ENCODE measurements at regions not wholly inside any gene's neighbourhood (a gene's known extent, or its start where the extent isn't known, plus 50 kb on each side); places are given as distances from the start of the nearest gene placed in this dataset.
A peak's percentile ranks its signal among the peaks of the same experiment; 100 is the strongest.

DNA sequence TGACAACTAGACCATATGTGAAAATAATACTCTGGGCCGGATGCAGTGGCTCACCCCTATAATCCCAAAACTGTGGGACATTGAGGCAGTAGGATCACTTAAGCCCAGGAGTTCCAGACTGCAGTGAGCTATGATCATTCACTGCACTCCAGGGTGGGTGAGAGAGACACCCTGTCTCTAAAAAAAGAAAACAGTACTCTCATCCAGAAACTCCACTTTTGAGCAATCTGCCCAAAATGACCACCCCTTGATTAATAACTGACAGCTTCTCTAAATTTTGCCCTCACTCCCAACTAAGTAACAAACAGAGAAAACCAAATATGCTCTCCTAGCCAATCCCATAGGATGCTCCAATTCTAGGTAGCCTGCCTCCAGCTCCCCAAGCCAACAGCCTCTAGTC is 62.5 kb upstream of the AKR1E2 start:
- no peaks in the 10 kb centered on the region; a peak in 1 of 7 replicates for H3K36me3 Mint-ChIP-seq (ENCODE audit: insufficient read depth in 1 of 3, low read depth in 3 of 3)
- H3K79me1 ChIP-seq (ENCODE audit: insufficient read depth, low read depth, low read length, poor library complexity, severe bottlenecking) = no peaks in the 10 kb centered on the region
- no peak overlapping the region for H2AK5ac ChIP-seq (ENCODE audit: insufficient read length, low read length)
- TF ChIP-seq, protein P1, sequence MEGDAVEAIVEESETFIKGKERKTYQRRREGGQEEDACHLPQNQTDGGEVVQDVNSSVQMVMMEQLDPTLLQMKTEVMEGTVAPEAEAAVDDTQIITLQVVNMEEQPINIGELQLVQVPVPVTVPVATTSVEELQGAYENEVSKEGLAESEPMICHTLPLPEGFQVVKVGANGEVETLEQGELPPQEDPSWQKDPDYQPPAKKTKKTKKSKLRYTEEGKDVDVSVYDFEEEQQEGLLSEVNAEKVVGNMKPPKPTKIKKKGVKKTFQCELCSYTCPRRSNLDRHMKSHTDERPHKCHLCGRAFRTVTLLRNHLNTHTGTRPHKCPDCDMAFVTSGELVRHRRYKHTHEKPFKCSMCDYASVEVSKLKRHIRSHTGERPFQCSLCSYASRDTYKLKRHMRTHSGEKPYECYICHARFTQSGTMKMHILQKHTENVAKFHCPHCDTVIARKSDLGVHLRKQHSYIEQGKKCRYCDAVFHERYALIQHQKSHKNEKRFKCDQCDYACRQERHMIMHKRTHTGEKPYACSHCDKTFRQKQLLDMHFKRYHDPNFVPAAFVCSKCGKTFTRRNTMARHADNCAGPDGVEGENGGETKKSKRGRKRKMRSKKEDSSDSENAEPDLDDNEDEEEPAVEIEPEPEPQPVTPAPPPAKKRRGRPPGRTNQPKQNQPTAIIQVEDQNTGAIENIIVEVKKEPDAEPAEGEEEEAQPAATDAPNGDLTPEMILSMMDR (conservative IDR thresholded peaks at IDR 0.05) = no peak
- no peak overlapping the region for H3K14ac ChIP-seq (ENCODE audit: insufficient read depth, low read length)
- H3K27ac Mint-ChIP-seq = 0 out of 7 replicates have a peak overlapping the region, but pooled peaks of 1 of the 3 experiments have one; percentile 13
- H3K79me2 ChIP-seq (ENCODE audit: insufficient read depth, low read length) = no peaks in the 10 kb centered on the region
- DNase-seq = no peak
- no peak overlapping the region for H2BK12ac ChIP-seq (ENCODE audit: insufficient read length, low read depth, low read length)
- H3K4me2 ChIP-seq (ENCODE audit: insufficient read depth, insufficient read length, low read length) = no peak overlapping the region
- no peak overlapping the region for H2BK15ac ChIP-seq (ENCODE audit: low read depth, low read length)
- no peaks in the 10 kb centered on the region for H3K4me1 Mint-ChIP-seq
- H2BK20ac ChIP-seq (ENCODE audit: low read depth, low read length, poor library complexity, severe bottlenecking) = no peak overlapping the region
- H3K27me3 Mint-ChIP-seq (ENCODE audit: low read depth) = no peaks in the 10 kb centered on the region; the same call in 1 of the 2 replicates
- no peaks in the 10 kb centered on the region for H3K23me2 ChIP-seq (ENCODE audit: insufficient read length, low read depth, low read length, poor library complexity, severe bottlenecking)
- no peak overlapping the region for H3K4me3 Mint-ChIP-seq
- no peak overlapping the region for H2BK120ac ChIP-seq (ENCODE audit: low read depth, low read length, poor library complexity, severe bottlenecking)
- no peak overlapping the region for H3K56ac ChIP-seq (ENCODE audit: insufficient read length, low read depth, low read length)
- no peak overlapping the region for H3K4ac ChIP-seq (ENCODE audit: low read depth, low read length)
- H4K91ac ChIP-seq (ENCODE audit: insufficient read length, low read depth, low read length) = no peak overlapping the region
- H2BK5ac ChIP-seq (ENCODE audit: insufficient read length, low read length) = no peak overlapping the region
- no peak overlapping the region for H3K23ac ChIP-seq (ENCODE audit: insufficient read length, low read depth, low read length)
- no peak overlapping the region for H4K5ac ChIP-seq (ENCODE audit: insufficient read length, low read depth, low read length)
- H3K27ac ChIP-seq (ENCODE audit: insufficient read length, low read depth, low read length) = no peak overlapping the region
- no peaks in the 10 kb centered on the region for H3K27me3 ChIP-seq (ENCODE audit: insufficient read depth, low read length)
- peaks cover 5% of the 10 kb centered on the region; the same call in 1 of the 2 replicates for H3K4me1 ChIP-seq (ENCODE audit: insufficient read depth, low read length)
- H3T11ph ChIP-seq (ENCODE audit: low read length) = no peak overlapping the region
- H3K18ac ChIP-seq (ENCODE audit: insufficient read length, low read depth, low read length) = no peak overlapping the region
- H3K9me3 Mint-ChIP-seq = no peaks in the 10 kb centered on the region; a peak in 1 of 5 replicates
- WGBS (ENCODE audit: extremely low coverage, insufficient read length, low lambda C conversion rate) = no CpG with 5 or more reads among the region's 1 CpG
- no peak overlapping the region for H3K9ac ChIP-seq (ENCODE audit: extremely low read depth, insufficient read length, low read length)
- no peaks in the 10 kb centered on the region for H3K9me3 ChIP-seq (ENCODE audit: control insufficient read depth, low read depth, low read length)
- H4K20me1 ChIP-seq (ENCODE audit: control insufficient read depth, insufficient read depth, insufficient read length) = no peaks in the 10 kb centered on the region
- no peak overlapping the region for H2AFZ ChIP-seq (ENCODE audit: low read length)
- no peak overlapping the region for H4K8ac ChIP-seq (replicated peaks; ENCODE audit: insufficient read length, low read depth, low read length)
